GM12865 (cell line): ENCODE measurements at regions not wholly inside any gene's neighbourhood (a gene's known extent, or its start where the extent isn't known, plus 50 kb on each side); places are given as distances from the start of the nearest gene placed in this dataset.
A peak's percentile ranks its signal among the peaks of the same experiment; 100 is the strongest.
"Not testable (repeated sequence)": the region's sequence is repeated elsewhere in the genome, so short reads cannot be mapped to it uniquely, and the experiment has no call there.

Experiments
- DNase-seq: peaks from one replicate; pipeline ENCODE4 v3.0.0; 2010; ENCODE audit warnings: low read depth
- H3K4me3 ChIP-seq: 2 replicates; pipeline ENCODE4 v1.5.1; 2011; ENCODE audit warnings: mild to moderate bottlenecking, low read depth, low read length, control low read depth
- CTCF ChIP-seq: IDR thresholded peaks from 2 replicates; pipeline ENCODE4 v1.5.1; 2011; ENCODE audit warnings: low read length, control low read depth, low read depth, inconsistent platforms; ENCODE audit not compliant: insufficient read depth; ENCODE audit errors: missing control alignments

DNA sequence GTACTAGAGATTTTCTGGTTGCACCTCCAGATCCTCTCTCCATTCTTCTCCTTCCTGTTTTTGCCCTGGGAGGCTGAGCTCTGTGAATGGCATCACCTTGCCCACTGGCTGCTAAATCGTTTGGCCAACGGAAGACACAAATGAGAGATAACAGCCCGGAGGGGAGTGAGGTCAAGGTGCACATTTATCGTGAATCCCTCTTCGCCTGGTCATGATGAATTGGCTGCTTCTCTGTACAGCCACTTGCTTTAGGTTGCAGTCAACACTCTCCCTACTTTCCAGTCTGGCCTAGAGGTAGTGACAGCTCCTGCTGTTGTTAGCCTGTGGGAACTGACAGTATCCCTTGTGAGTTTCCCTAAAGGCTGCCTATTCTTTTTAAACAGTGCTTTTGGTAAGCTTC is 85.4 kb upstream of the CHCHD3 start:
- no peak overlapping the region for H3K4me3 ChIP-seq
- TF ChIP-seq CTCF: no peak
- DNase-seq: no peak

- H3K4me3 ChIP-seq, DNase-seq: not testable (repeated sequence)
Observed at GRCh38 chr7:133169167-133169822, 83.6 kb upstream of the EXOC4 start.

- not testable (repeated sequence) for H3K4me3 ChIP-seq, DNase-seq
Observed at GRCh38 chr7:133177476-133177875, 75.4 kb upstream of the EXOC4 start.

GRCh38 chr7:133180717-133181116 is 72.2 kb upstream of the EXOC4 start:
- no peak overlapping the region for H3K4me3 ChIP-seq

GRCh38 chr7:133183042-133183794 is 69.7 kb upstream of the EXOC4 start:
- no peak for DNase-seq
- H3K4me3 ChIP-seq: no peak overlapping the region
- TF ChIP-seq CTCF: no peak

More at GRCh38 chr7:133180717-133181116, 72.2 kb upstream of the EXOC4 start:
- DNase-seq: no peak
- no peak for TF ChIP-seq CTCF

DNA sequence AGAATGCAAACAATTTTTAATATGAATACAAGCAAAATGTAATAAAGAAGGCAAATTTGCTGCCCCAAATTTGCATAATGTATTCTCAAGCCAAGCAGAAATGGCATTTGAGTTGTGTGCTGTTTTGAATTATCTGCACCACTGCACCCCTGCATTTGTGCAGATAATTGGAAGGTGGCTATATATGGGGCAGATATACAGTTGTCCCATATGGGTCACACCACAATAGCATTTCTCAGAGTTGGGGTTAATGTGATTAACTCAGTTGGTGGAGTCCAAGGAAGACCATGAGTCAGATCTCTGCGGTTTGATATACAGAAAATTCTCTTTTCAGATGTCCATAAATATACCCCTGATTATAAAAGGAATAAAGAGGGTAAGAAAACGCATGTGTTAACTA is 68.9 kb upstream of the EXOC4 start:
- no peak for TF ChIP-seq CTCF
- DNase-seq: no peak
- no peak overlapping the region for H3K4me3 ChIP-seq

GRCh38 chr7:133185512-133185911 is 67.4 kb upstream of the EXOC4 start:
- TF ChIP-seq CTCF: no peak
- H3K4me3 ChIP-seq: no peak overlapping the region
- DNase-seq: no peak

- no peak for TF ChIP-seq CTCF
- no peak overlapping the region for H3K4me3 ChIP-seq
- peak; percentile 40 for DNase-seq
Observed at GRCh38 chr7:133186060-133186459, 66.8 kb upstream of the EXOC4 start.
